ENCODE measurements at regions not wholly inside any gene's neighbourhood (a gene's known extent, or its start where the extent isn't known, plus 50 kb on each side); places are given as distances from the start of the nearest gene placed in this dataset.
"Not testable (repeated sequence)": the region's sequence is repeated elsewhere in the genome, so short reads cannot be mapped to it uniquely, and the experiment has no call there.

- intact Hi-C loops (cut with micrococcal nuclease; ENCODE audit: unreplicated experiment), result no loop called here
- no TSS peak for BruUV-seq (replicated peaks)
- Histone ChIP-seq H3K4me3 (ENCODE audit: low read depth in 2 of 2, low read length in 2 of 2) (no peak overlapping the region), H3K27ac (ENCODE audit: low read length) (no peak overlapping the region), H3K9me3 (ENCODE audit: control insufficient read depth, insufficient read depth, low read depth, low read length) (no peaks in the 10 kb centered on the region), H3K36me3 (ENCODE audit: control insufficient read depth, insufficient read depth, low read length) (no peaks in the 10 kb centered on the region), H3K27me3 (ENCODE audit: control insufficient read depth, insufficient read depth, low read length) (no peaks in the 10 kb centered on the region), H3K4me1 (ENCODE audit: control insufficient read depth, insufficient read depth, low read length) (no peaks in the 10 kb centered on the region)
- TF ChIP-seq TCF7L2 (IDR thresholded peaks at IDR 0.05; ENCODE audit: low read depth, low read length) (no peak), CTCF (IDR thresholded peaks at IDR 0.05) (no peak), REST (IDR thresholded peaks at IDR 0.05; ENCODE audit: insufficient read depth in 1 of 2, low read depth in 2 of 2, low read length in 1 of 2) (no peak), POLR2AphosphoS5 (IDR thresholded peaks at IDR 0.05; ENCODE audit: low read depth, low read length) (no peak), SIN3A (IDR thresholded peaks at IDR 0.05; ENCODE audit: borderline replicate concordance, insufficient read depth, low read depth, low read length) (no peak)
- CTCF ChIA-PET, result no interaction called here
- in situ Hi-C loops (cut with HindIII; ENCODE audit: low pct_unique_long_range_greater_than_20kb, low sequenced_read_pairs), result no loop called here
- DNase-seq (ENCODE audit: low read depth, low spot score) (no peak), ATAC-seq (no peak)
- POLR2A ChIA-PET, result no interaction called here
Measured at GRCh38 chr16:55072976-55073375, 142.3 kb downstream of the IRX5 start.

- ChIA-PET CTCF (no interaction called here), POLR2A (no interaction called here)
- H3K27ac ChIP-seq (ENCODE audit: low read length), result no peak overlapping the region
- DNase-seq (ENCODE audit: low read depth, low spot score) (no peak), ATAC-seq (no peak)
- BruUV-seq (replicated peaks), result no TSS peak
- H3K9me3 ChIP-seq (ENCODE audit: control insufficient read depth, insufficient read depth, low read depth, low read length), result no peaks in the 10 kb centered on the region
- in situ Hi-C loops (cut with HindIII; ENCODE audit: low pct_unique_long_range_greater_than_20kb, low sequenced_read_pairs), result no loop called here
- H3K4me3 ChIP-seq (ENCODE audit: low read depth in 2 of 2, low read length in 2 of 2), result no peak overlapping the region
- no peaks in the 10 kb centered on the region for H3K4me1 ChIP-seq (ENCODE audit: control insufficient read depth, insufficient read depth, low read length)
- intact Hi-C loops (cut with micrococcal nuclease; ENCODE audit: unreplicated experiment), result no loop called here
- TF ChIP-seq CTCF (IDR thresholded peaks at IDR 0.05) (no peak), TCF7L2 (IDR thresholded peaks at IDR 0.05; ENCODE audit: low read depth, low read length) (no peak), POLR2AphosphoS5 (IDR thresholded peaks at IDR 0.05; ENCODE audit: low read depth, low read length) (no peak), REST (IDR thresholded peaks at IDR 0.05; ENCODE audit: insufficient read depth in 1 of 2, low read depth in 2 of 2, low read length in 1 of 2) (no peak), SIN3A (IDR thresholded peaks at IDR 0.05; ENCODE audit: borderline replicate concordance, insufficient read depth, low read depth, low read length) (no peak)
- H3K36me3 ChIP-seq (ENCODE audit: control insufficient read depth, insufficient read depth, low read length), result no peaks in the 10 kb centered on the region
- H3K27me3 ChIP-seq (ENCODE audit: control insufficient read depth, insufficient read depth, low read length), result no peaks in the 10 kb centered on the region
Measured at GRCh38 chr16:55073830-55074229, 143.2 kb downstream of the IRX5 start.

- H3K27me3 ChIP-seq (ENCODE audit: control insufficient read depth, insufficient read depth, low read length); ATAC-seq; BruUV-seq (replicated peaks); H3K27ac ChIP-seq (ENCODE audit: low read length); in situ Hi-C loops (cut with HindIII; ENCODE audit: low pct_unique_long_range_greater_than_20kb, low sequenced_read_pairs); DNase-seq (ENCODE audit: low read depth, low spot score); H3K4me1 ChIP-seq (ENCODE audit: control insufficient read depth, insufficient read depth, low read length); intact Hi-C loops (cut with micrococcal nuclease; ENCODE audit: unreplicated experiment); H3K36me3 ChIP-seq (ENCODE audit: control insufficient read depth, insufficient read depth, low read length); CTCF ChIA-PET; H3K9me3 ChIP-seq (ENCODE audit: control insufficient read depth, insufficient read depth, low read depth, low read length); H3K4me3 ChIP-seq (ENCODE audit: low read depth in 2 of 2, low read length in 2 of 2): not testable (repeated sequence)
- POLR2A ChIA-PET, result interaction anchor here (0.6 kb wide), 1 partner anchor 17 kb away, joined by 9 read pairs; no protein-coding TSS in a partner anchor
Measured at GRCh38 chr16:55075208-55075607, 144.5 kb downstream of the IRX5 start.

Data from Panc1 (cell line).